ENCODE measurements at regions not wholly inside any gene's neighbourhood (a gene's known extent, or its start where the extent isn't known, plus 50 kb on each side); places are given as distances from the start of the nearest gene placed in this dataset.
"Not testable (repeated sequence)": the region's sequence is repeated elsewhere in the genome, so short reads cannot be mapped to it uniquely, and the experiment has no call there.

DNA sequence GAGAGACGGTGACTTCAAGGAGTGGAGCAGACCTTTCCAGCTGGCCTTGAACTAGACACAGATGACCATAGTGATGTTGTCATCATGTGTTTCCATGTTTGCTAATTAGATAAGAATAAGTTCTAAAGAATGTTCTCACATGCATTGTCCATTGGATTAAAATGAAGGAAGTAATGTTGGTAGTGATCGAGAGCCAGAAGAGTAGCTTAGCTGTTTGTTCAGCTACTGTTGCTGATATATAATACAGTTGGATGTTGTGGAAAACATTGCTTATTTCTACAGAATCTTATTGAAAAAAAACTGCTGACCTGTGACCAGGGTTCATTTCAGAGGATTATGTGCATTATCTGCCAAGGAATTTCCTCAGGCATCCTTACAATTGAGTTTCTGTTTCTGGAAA lies 249.1 kb upstream of the POGK start:
- DNase-seq (no peak), FAIRE-seq (no peak), ATAC-seq (no peak)
- Histone ChIP-seq H3K4me1 (no peaks in the 10 kb centered on the region), H3K27me3 (no peaks in the 10 kb centered on the region), H3K27ac (no peak overlapping the region), H3K4me3 (no peak overlapping the region), H3K36me3 (no peaks in the 10 kb centered on the region), H3K9me3 (no peaks in the 10 kb centered on the region)
- 88 to 90% methylated on average over 2 of the region's 2 CpGs for WGBS, 2 donors
- intact Hi-C loops (cut with DNase I) = no loop called here
- TF ChIP-seq, protein P1, sequence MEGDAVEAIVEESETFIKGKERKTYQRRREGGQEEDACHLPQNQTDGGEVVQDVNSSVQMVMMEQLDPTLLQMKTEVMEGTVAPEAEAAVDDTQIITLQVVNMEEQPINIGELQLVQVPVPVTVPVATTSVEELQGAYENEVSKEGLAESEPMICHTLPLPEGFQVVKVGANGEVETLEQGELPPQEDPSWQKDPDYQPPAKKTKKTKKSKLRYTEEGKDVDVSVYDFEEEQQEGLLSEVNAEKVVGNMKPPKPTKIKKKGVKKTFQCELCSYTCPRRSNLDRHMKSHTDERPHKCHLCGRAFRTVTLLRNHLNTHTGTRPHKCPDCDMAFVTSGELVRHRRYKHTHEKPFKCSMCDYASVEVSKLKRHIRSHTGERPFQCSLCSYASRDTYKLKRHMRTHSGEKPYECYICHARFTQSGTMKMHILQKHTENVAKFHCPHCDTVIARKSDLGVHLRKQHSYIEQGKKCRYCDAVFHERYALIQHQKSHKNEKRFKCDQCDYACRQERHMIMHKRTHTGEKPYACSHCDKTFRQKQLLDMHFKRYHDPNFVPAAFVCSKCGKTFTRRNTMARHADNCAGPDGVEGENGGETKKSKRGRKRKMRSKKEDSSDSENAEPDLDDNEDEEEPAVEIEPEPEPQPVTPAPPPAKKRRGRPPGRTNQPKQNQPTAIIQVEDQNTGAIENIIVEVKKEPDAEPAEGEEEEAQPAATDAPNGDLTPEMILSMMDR (IDR thresholded peaks at IDR 0.05) = no peak

- Histone ChIP-seq H3K9me3 (no peaks in the 10 kb centered on the region), H3K27ac (no peak overlapping the region), H3K4me3 (no peak overlapping the region), H3K27me3 (no peaks in the 10 kb centered on the region), H3K4me1 (no peaks in the 10 kb centered on the region), H3K36me3 (no peaks in the 10 kb centered on the region)
- TF ChIP-seq, protein P1 (IDR thresholded peaks at IDR 0.05) = no peak
- 85 to 95% methylated on average over 3 of the region's 3 CpGs for WGBS, 2 donors
- intact Hi-C loops (cut with DNase I) = no loop called here
- ATAC-seq (no peak), DNase-seq (no peak), FAIRE-seq (no peak)
Observed at GRCh38 chr1:166594646-166595045, 244.6 kb upstream of the POGK start.

- TF ChIP-seq, protein P1 (IDR thresholded peaks at IDR 0.05) = no peak
- no peak for FAIRE-seq
Observed at GRCh38 chr1:166597516-166597915, 241.8 kb upstream of the POGK start.

GRCh38 chr1:166600574-166600973 lies 238.7 kb upstream of the POGK start:
- no peak overlapping the region for H3K4me3 ChIP-seq
- H3K4me1 ChIP-seq = no peaks in the 10 kb centered on the region
- H3K9me3 ChIP-seq = no peaks in the 10 kb centered on the region
- FAIRE-seq = no peak
- WGBS, 2 donors = 43 to 63% methylated on average over 1 of the region's 1 CpG
- H3K27ac ChIP-seq = no peak overlapping the region
- ATAC-seq = no peak
- H3K36me3 ChIP-seq = no peaks in the 10 kb centered on the region
- TF ChIP-seq, protein P1 (IDR thresholded peaks at IDR 0.05) = no peak
- no peaks in the 10 kb centered on the region for H3K27me3 ChIP-seq
- intact Hi-C loops (cut with DNase I) = no loop called here
- no peak for DNase-seq

More at GRCh38 chr1:166597516-166597915, 241.8 kb upstream of the POGK start:
- Histone ChIP-seq H3K27me3 (no peaks in the 10 kb centered on the region), H3K4me1 (no peaks in the 10 kb centered on the region), H3K36me3 (no peaks in the 10 kb centered on the region), H3K4me3 (no peak overlapping the region), H3K27ac (no peak overlapping the region), H3K9me3 (no peaks in the 10 kb centered on the region)
- intact Hi-C loops (cut with DNase I) = no loop called here
- DNase-seq (no peak), ATAC-seq (no peak)

DNA sequence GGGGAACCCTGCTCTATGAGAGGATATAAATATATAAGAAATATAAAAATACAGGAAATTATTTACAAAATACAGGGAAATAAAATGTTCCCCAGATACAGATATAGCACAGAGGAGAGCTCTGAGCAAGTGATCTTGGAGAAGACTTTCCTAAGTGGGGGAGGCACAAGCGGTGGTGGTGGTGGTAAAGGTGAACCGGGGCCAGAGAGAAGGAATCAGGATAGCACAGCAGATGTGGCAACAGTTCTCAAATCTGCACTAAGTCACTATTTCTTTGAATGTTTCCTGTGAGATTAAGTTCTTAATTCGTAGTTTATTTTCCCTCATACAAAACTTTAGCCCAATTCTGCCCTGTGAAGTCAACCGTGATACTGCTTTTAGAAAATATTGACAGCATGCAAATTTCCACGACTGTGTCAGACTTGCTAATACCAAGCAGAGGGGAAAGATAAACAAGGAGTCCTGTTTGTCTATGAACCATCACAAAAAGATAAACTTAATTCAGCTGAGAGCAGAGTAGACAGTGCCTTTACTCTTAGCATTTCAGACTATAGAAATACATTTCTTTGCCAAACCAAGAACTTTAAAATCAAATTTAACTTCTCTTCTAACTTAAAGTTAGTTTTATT lies 237.5 kb upstream of the POGK start:
- FAIRE-seq = no peak
- TF ChIP-seq, protein P1 (IDR thresholded peaks at IDR 0.05) = no peak

GRCh38 chr1:166602801-166603200 lies 236.5 kb upstream of the POGK start:
- H3K4me3 ChIP-seq; H3K4me1 ChIP-seq; H3K9me3 ChIP-seq; FAIRE-seq; H3K27ac ChIP-seq; H3K36me3 ChIP-seq; intact Hi-C loops (cut with DNase I); ATAC-seq; DNase-seq; H3K27me3 ChIP-seq: not testable (repeated sequence)
- WGBS, 2 donors = 77 to 81% methylated on average over 3 of the region's 3 CpGs

More for the DNA sequence above, 237.5 kb upstream of the POGK start:
- intact Hi-C loops (cut with DNase I) = no loop called here
- ATAC-seq (no peak), DNase-seq (no peak)
- 54 to 55% methylated on average over 5 of the region's 5 CpGs for WGBS, 2 donors
- no peaks in the 10 kb centered on the region for H3K27me3 ChIP-seq
- H3K4me1 ChIP-seq = no peaks in the 10 kb centered on the region
- H3K27ac ChIP-seq = no peak overlapping the region
- no peaks in the 10 kb centered on the region for H3K36me3 ChIP-seq
- H3K9me3 ChIP-seq = no peaks in the 10 kb centered on the region
- H3K4me3 ChIP-seq = no peak overlapping the region

Data from pancreas (tissue), 10 donors.